Tibial nerve (tissue), 4 donors: ENCODE measurements at regions not wholly inside any gene's neighbourhood (a gene's known extent, or its start where the extent isn't known, plus 50 kb on each side); places are given as distances from the start of the nearest gene placed in this dataset.

Experiments
- CTCF ChIP-seq, 5 experiments: fragments of 200-600 bp in 3 of 5; fragments of 450-650 bp in 2 of 5; sonication (generic) in 3 of 5; IDR thresholded peaks; one replicate each; pipeline ENCODE4 v1.5.1; 2016 to 2019; ENCODE audit warnings: antibody characterized with exemption in 5 of 5, mild to moderate bottlenecking in 3 of 5, moderate library complexity in 2 of 5
- EP300 ChIP-seq, 2 donors: sonication (generic); formaldehyde crosslinking; IDR thresholded peaks; one replicate each; pipeline ENCODE4 v1.6.1; 2017; ENCODE audit warnings: antibody characterized with exemption in 2 of 2, mild to moderate bottlenecking in 1 of 2
- POLR2A ChIP-seq, 2 donors: fragments of 450-650 bp; IDR thresholded peaks; one replicate each; pipeline ENCODE4 v1.6.1; 2017; ENCODE audit warnings: antibody characterized with exemption in 2 of 2, mild to moderate bottlenecking in 2 of 2, moderate library complexity in 2 of 2

GRCh38 chr5:29878599-29878998 lies 1314.9 kb upstream of the CDH6 start:
- TF ChIP-seq POLR2A (IDR thresholded peaks at IDR 0.05), result no peak
- TF ChIP-seq EP300 (IDR thresholded peaks at IDR 0.05), result no peak
- TF ChIP-seq CTCF (IDR thresholded peaks at IDR 0.05), result no peak
